ENCODE measurements at regions not wholly inside any gene's neighbourhood (a gene's known extent, or its start where the extent isn't known, plus 50 kb on each side); places are given as distances from the start of the nearest gene placed in this dataset.

GRCh38 chr3:25009665-25010064, 418.4 kb upstream of the RARB start (continued):
- TF ChIP-seq, protein P1, sequence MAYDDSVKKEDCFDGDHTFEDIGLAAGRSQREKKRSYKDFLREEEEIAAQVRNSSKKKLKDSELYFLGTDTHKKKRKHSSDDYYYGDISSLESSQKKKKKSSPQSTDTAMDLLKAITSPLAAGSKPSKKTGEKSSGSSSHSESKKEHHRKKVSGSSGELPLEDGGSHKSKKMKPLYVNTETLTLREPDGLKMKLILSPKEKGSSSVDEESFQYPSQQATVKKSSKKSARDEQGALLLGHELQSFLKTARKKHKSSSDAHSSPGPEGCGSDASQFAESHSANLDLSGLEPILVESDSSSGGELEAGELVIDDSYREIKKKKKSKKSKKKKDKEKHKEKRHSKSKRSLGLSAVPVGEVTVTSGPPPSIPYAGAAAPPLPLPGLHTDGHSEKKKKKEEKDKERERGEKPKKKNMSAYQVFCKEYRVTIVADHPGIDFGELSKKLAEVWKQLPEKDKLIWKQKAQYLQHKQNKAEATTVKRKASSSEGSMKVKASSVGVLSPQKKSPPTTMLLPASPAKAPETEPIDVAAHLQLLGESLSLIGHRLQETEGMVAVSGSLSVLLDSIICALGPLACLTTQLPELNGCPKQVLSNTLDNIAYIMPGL (CRISPR knock-in tag; IDR thresholded peaks at IDR 0.05) = no peak
- TF ChIP-seq E2F5 (CRISPR knock-in tag; IDR thresholded peaks at IDR 0.05) (no peak), ZNF133 (CRISPR knock-in tag; IDR thresholded peaks at IDR 0.05) (no peak), SRSF3 (IDR thresholded peaks at IDR 0.05; ENCODE audit: insufficient read depth, low read length) (no peak)
- TF ChIP-seq, protein P2, sequence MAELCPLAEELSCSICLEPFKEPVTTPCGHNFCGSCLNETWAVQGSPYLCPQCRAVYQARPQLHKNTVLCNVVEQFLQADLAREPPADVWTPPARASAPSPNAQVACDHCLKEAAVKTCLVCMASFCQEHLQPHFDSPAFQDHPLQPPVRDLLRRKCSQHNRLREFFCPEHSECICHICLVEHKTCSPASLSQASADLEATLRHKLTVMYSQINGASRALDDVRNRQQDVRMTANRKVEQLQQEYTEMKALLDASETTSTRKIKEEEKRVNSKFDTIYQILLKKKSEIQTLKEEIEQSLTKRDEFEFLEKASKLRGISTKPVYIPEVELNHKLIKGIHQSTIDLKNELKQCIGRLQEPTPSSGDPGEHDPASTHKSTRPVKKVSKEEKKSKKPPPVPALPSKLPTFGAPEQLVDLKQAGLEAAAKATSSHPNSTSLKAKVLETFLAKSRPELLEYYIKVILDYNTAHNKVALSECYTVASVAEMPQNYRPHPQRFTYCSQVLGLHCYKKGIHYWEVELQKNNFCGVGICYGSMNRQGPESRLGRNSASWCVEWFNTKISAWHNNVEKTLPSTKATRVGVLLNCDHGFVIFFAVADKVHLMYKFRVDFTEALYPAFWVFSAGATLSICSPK (IDR thresholded peaks at IDR 0.05; ENCODE audit: borderline replicate concordance) = no peak
- TF ChIP-seq, protein P3, sequence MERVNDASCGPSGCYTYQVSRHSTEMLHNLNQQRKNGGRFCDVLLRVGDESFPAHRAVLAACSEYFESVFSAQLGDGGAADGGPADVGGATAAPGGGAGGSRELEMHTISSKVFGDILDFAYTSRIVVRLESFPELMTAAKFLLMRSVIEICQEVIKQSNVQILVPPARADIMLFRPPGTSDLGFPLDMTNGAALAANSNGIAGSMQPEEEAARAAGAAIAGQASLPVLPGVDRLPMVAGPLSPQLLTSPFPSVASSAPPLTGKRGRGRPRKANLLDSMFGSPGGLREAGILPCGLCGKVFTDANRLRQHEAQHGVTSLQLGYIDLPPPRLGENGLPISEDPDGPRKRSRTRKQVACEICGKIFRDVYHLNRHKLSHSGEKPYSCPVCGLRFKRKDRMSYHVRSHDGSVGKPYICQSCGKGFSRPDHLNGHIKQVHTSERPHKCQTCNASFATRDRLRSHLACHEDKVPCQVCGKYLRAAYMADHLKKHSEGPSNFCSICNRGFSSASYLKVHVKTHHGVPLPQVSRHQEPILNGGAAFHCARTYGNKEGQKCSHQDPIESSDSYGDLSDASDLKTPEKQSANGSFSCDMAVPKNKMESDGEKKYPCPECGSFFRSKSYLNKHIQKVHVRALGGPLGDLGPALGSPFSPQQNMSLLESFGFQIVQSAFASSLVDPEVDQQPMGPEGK (CRISPR knock-in tag; IDR thresholded peaks at IDR 0.05; ENCODE audit: borderline replicate concordance) = no peak
- TF ChIP-seq, protein P4, sequence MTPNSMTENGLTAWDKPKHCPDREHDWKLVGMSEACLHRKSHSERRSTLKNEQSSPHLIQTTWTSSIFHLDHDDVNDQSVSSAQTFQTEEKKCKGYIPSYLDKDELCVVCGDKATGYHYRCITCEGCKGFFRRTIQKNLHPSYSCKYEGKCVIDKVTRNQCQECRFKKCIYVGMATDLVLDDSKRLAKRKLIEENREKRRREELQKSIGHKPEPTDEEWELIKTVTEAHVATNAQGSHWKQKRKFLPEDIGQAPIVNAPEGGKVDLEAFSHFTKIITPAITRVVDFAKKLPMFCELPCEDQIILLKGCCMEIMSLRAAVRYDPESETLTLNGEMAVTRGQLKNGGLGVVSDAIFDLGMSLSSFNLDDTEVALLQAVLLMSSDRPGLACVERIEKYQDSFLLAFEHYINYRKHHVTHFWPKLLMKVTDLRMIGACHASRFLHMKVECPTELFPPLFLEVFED (CRISPR knock-in tag; conservative IDR thresholded peaks at IDR 0.05) = no peak

Measured in K562 (cell line).